K562 (cell line): ENCODE measurements at regions not wholly inside any gene's neighbourhood (a gene's known extent, or its start where the extent isn't known, plus 50 kb on each side); places are given as distances from the start of the nearest gene placed in this dataset.

ENCODE experiments used
- ATAC-seq: fragments of 200-7000 bp; cut with Tn5 transposase; 3 replicates; pipeline ENCODE4 v1.9.1; 2020; ENCODE audit warnings: moderate library complexity
- BruUV-seq: library from RNA; stranded (reverse); fragments of 400-500 nt; replicated peaks from 2 replicates; lab custom pipeline; 2021; lab: Mats Ljungman, UMichigan
- CTCF ChIA-PET: fragments of 300-600 bp; formaldehyde crosslinking; extraction: SDS; loops from one replicate; lab custom pipeline; 2021; ENCODE audit warnings: low intra/inter-chr PET ratio; lab: Yijun Ruan, JAX
- POLR2A ChIA-PET: fragments of 300-600, 350-650 bp; sonication (Branson Sonifier 250); formaldehyde crosslinking; extraction: SDS; loops from one replicate; lab custom pipeline; 2021; ENCODE audit warnings: antibody characterized with exemption, inconsistent platforms; lab: Yijun Ruan, JAX
- DNase-seq, 4 experiments: peaks; one replicate each; pipeline versions ENCODE4 v3.0.0 to v3.0.0-alpha.2; 2011 to 2018; ENCODE audit warnings: low spot score in 3 of 4, mixed read lengths in 3 of 4; ENCODE audit errors: extremely low read depth in 1 of 4
- FAIRE-seq: peaks from 2 replicates; lab custom pipeline; 2011; peaks lifted over from hg19 to GRCh38; lab: Jason Lieb, UNC
- H2AFZ ChIP-seq: 2 replicates; pipeline ENCODE4 v1.6.0; 2011; ENCODE audit warnings: low read depth, low read length, control low read depth, inconsistent platforms
- H3K27ac ChIP-seq: fragments of 200-600 bp; 3 replicates; pipeline ENCODE4 v1.8.0; 2011; ENCODE audit warnings: low read depth, mild to moderate bottlenecking, control low read depth, inconsistent platforms, low read length, moderate library complexity, mixed read lengths; ENCODE audit errors: extremely low read depth
- H3K27me3 ChIP-seq, 2 experiments: fragments of 300-600 bp in 1 of 2; 2 replicates in 1 of 2; 3 replicates in 1 of 2; pipeline versions ENCODE4 v1.6.0 to v1.8.0; 2011; ENCODE audit warnings: inconsistent platforms in 2 of 2, low read length in 2 of 2, mild to moderate bottlenecking in 1 of 2, mixed read lengths in 1 of 2, moderate library complexity in 1 of 2; ENCODE audit not compliant: control insufficient read depth in 2 of 2, insufficient read depth in 2 of 2
- H3K36me3 ChIP-seq: fragments of 300-600 bp; 3 replicates; pipeline ENCODE4 v1.8.0; 2011; ENCODE audit warnings: mild to moderate bottlenecking, low read length, inconsistent platforms; ENCODE audit not compliant: control insufficient read depth, insufficient read depth
- H3K4me1 ChIP-seq, 2 experiments: fragments of 200-600 bp in 1 of 2; replicated peaks in 1 of 2; 2 replicates in 1 of 2; 3 replicates in 1 of 2; pipeline versions ENCODE4 v1.5.1 to v1.8.0; 2011; ENCODE audit warnings: inconsistent platforms in 2 of 2, low read length in 2 of 2, mild to moderate bottlenecking in 1 of 2, mixed read lengths in 1 of 2, moderate library complexity in 1 of 2; ENCODE audit not compliant: control insufficient read depth in 2 of 2, insufficient read depth in 2 of 2
- H3K4me2 ChIP-seq: 2 replicates; pipeline ENCODE4 v1.6.1; 2011; ENCODE audit warnings: low read length, control low read depth, inconsistent platforms, mixed read lengths; ENCODE audit not compliant: insufficient read depth
- H3K4me3 ChIP-seq: fragments of 200-600 bp; sonication (generic), shearing (Covaris generic); 2 replicates; pipeline ENCODE4 v1.5.1; 2016; ENCODE audit warnings: control low read depth, inconsistent platforms
- H3K79me2 ChIP-seq: fragments of 200-600 bp; 3 replicates; pipeline ENCODE4 v1.8.0; 2011; ENCODE audit warnings: low read length, inconsistent platforms; ENCODE audit not compliant: control insufficient read depth, insufficient read depth
- H3K9ac ChIP-seq, 2 experiments: 2 replicates each; pipeline versions ENCODE4 v1.6.0 to v1.6.1; 2011; ENCODE audit warnings: low read depth in 2 of 2, low read length in 2 of 2, control low read depth in 1 of 2, inconsistent platforms in 1 of 2, mild to moderate bottlenecking in 1 of 2, mixed read lengths in 1 of 2; ENCODE audit not compliant: insufficient read depth in 1 of 2
- H3K9me1 ChIP-seq: one replicate; pipeline ENCODE4 v1.6.0; 2011; ENCODE audit warnings: inconsistent platforms, mild to moderate bottlenecking, low read length, moderate library complexity; ENCODE audit not compliant: control insufficient read depth, insufficient read depth
- H3K9me3 ChIP-seq: replicated peaks from 2 replicates; pipeline ENCODE4 v1.5.1; 2011; ENCODE audit warnings: low read depth, low read length, inconsistent platforms; ENCODE audit not compliant: control insufficient read depth, insufficient read depth
- H4K20me1 ChIP-seq: replicated peaks from 2 replicates; pipeline ENCODE4 v1.6.1; 2011; ENCODE audit warnings: low read length, inconsistent platforms, mixed read lengths; ENCODE audit not compliant: control insufficient read depth, insufficient read depth
- CGGBP1 ChIP-seq: fragments of 250-450 bp; sonication (Bioruptor Pico); IDR thresholded peaks from 2 replicates; pipeline ENCODE4 v1.9.0; 2021; ENCODE audit warnings: mild to moderate bottlenecking
- FOXO4 ChIP-seq: fragments of 450-650 bp; formaldehyde crosslinking; IDR thresholded peaks from 2 replicates; pipeline ENCODE4 v1.4.0; 2020; ENCODE audit warnings: mild to moderate bottlenecking, moderate library complexity
- TAL1 ChIP-seq: fragments of 450-650 bp; IDR thresholded peaks from 2 replicates; pipeline ENCODE4 v1.6.1; 2016; ENCODE audit warnings: mild to moderate bottlenecking
- TCF7 ChIP-seq: sonication (generic); IDR thresholded peaks from 2 replicates; pipeline ENCODE4 v1.6.1; 2016; ENCODE audit warnings: antibody characterized with exemption, borderline replicate concordance
- TFAM ChIP-seq: fragments of 250-450 bp; sonication (Bioruptor Pico); conservative IDR thresholded peaks from 2 replicates; pipeline ENCODE4 v1.5.0; 2021; ENCODE audit warnings: mild to moderate bottlenecking, moderate library complexity
- THAP12 ChIP-seq: fragments of 250-450 bp; sonication (Bioruptor Pico); IDR thresholded peaks from 2 replicates; pipeline ENCODE4 v1.9.0; 2021; ENCODE audit warnings: mild to moderate bottlenecking, inconsistent platforms
- USF2 ChIP-seq: sonication (generic); formaldehyde crosslinking; IDR thresholded peaks from 2 replicates; pipeline ENCODE4 v1.5.0; 2020; ENCODE audit warnings: missing genetic modification reagents
- ZKSCAN3 ChIP-seq: fragments of 250-450 bp; sonication (Bioruptor Pico); IDR thresholded peaks from 2 replicates; pipeline ENCODE4 v1.4.0; 2020
- ZNF280B ChIP-seq: fragments of 250-450 bp; sonication (Bioruptor Pico); IDR thresholded peaks from 2 replicates; pipeline ENCODE4 v1.5.1; 2021; ENCODE audit warnings: mild to moderate bottlenecking
- ZNF668 ChIP-seq: fragments of 250-450 bp; sonication (Bioruptor Pico); IDR thresholded peaks from 2 replicates; pipeline ENCODE4 v1.8.0; 2022; ENCODE audit warnings: mild to moderate bottlenecking, inconsistent platforms
- WGBS: fragments of 100-300 bp; shearing (Covaris generic); methylation state at CpG from one replicate; pipeline ENCODE4 v1.1.6; 2016; ENCODE audit warnings: low coverage, mixed read lengths; ENCODE audit not compliant: insufficient coverage; ENCODE audit errors: missing lambda C conversion rate; 5-methylcytosine and 5-hydroxymethylcytosine counted together
- in situ Hi-C: fragments of 300-500 bp; cut with MboI; formaldehyde crosslinking; loops from 4 replicates; pipeline ENCODE4 v1.15.0; 2018; ENCODE audit warnings: inconsistent platforms, mixed read lengths
- intact Hi-C: fragments of 100-400 bp; cut with micrococcal nuclease; formaldehyde crosslinking; loops from 2 replicates; pipeline ENCODE4 v1.14.2; 2022
- TF ChIP-seq, protein P1 (sequence below): sonication (generic); formaldehyde crosslinking; IDR thresholded peaks from 2 replicates; pipeline ENCODE4 v1.8.0; 2022; ENCODE audit warnings: missing genetic modification reagents, mild to moderate bottlenecking, moderate library complexity, borderline replicate concordance

- TF ChIP-seq ZNF668 (CRISPR knock-in tag) = no peak
These were observed 311.3 kb downstream of the PCDH19 start (continued) for GRCh38 chrX:100098660-100099375.

- ATAC-seq = no peak
- no peak for TF ChIP-seq ZKSCAN3 (CRISPR knock-in tag)
- TF ChIP-seq USF2 (CRISPR knock-in tag) = no peak
- no peak for TF ChIP-seq TCF7
- TF ChIP-seq ZNF280B (CRISPR knock-in tag) = no peak
- TF ChIP-seq FOXO4 (CRISPR knock-in tag) = no peak
- TF ChIP-seq CGGBP1 (CRISPR knock-in tag) = no peak
- no peak for TF ChIP-seq TAL1
- TF ChIP-seq THAP12 (CRISPR knock-in tag) = no peak
- TF ChIP-seq, protein P1, sequence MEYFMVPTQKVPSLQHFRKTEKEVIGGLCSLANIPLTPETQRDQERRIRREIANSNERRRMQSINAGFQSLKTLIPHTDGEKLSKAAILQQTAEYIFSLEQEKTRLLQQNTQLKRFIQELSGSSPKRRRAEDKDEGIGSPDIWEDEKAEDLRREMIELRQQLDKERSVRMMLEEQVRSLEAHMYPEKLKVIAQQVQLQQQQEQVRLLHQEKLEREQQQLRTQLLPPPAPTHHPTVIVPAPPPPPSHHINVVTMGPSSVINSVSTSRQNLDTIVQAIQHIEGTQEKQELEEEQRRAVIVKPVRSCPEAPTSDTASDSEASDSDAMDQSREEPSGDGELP (CRISPR knock-in tag) = no peak
- TF ChIP-seq TFAM (CRISPR knock-in tag) = no peak
These were observed 319.1 kb downstream of the PCDH19 start for GRCh38 chrX:100090931-100091330.

More at GRCh38 chrX:100090931-100091330, 319.1 kb downstream of the PCDH19 start:
- ChIA-PET CTCF (no interaction called here), POLR2A (no interaction called here)
- Histone ChIP-seq H3K9me3 (no peaks in the 10 kb centered on the region), H2AFZ (no peak overlapping the region), H3K9me1 (no peaks in the 10 kb centered on the region), H3K27me3 (no peaks in the 10 kb centered on the region), H3K4me3 (no peak overlapping the region), H3K27ac (no peak overlapping the region), H3K4me1 (no peaks in the 10 kb centered on the region), H3K4me2 (no peak overlapping the region), H3K79me2 (no peaks in the 10 kb centered on the region), H3K36me3 (no peaks in the 10 kb centered on the region), H4K20me1 (no peaks in the 10 kb centered on the region), H3K9ac (no peak overlapping the region)
- intact Hi-C loops (no loop called here), in situ Hi-C loops (no loop called here)
- no TSS peak for BruUV-seq
- 4% methylated on average over 3 of the region's 3 CpGs for WGBS
- DNase-seq = no peak
- no peak for FAIRE-seq
